ENCODE measurements at regions not wholly inside any gene's neighbourhood (a gene's known extent, or its start where the extent isn't known, plus 50 kb on each side); places are given as distances from the start of the nearest gene placed in this dataset.

- TF ChIP-seq ASH2L (IDR thresholded peaks at IDR 0.05; ENCODE audit: low read length) (no peak), POLR2A (IDR thresholded peaks at IDR 0.05; ENCODE audit: control extremely low read depth in 1 of 2, low read depth in 2 of 2, low read length in 2 of 2) (no peak)
These were observed 69.4 kb upstream of the CLNK start for GRCh38 chr4:10753856-10754402.

Data from H1 (cell line).